ENCODE measurements at regions not wholly inside any gene's neighbourhood (a gene's known extent, or its start where the extent isn't known, plus 50 kb on each side); places are given as distances from the start of the nearest gene placed in this dataset.
"Not testable (repeated sequence)": the region's sequence is repeated elsewhere in the genome, so short reads cannot be mapped to it uniquely, and the experiment has no call there.

- H3K9ac ChIP-seq, H3K4me1 ChIP-seq, H3K27me3 ChIP-seq, H3K27ac ChIP-seq, H4K20me1 ChIP-seq, H3K36me3 ChIP-seq, H3K4me2 ChIP-seq, H3K4me3 ChIP-seq: not testable (repeated sequence)
- peaks cover 59% of the 10 kb centered on the region for H3K9me3 ChIP-seq
Observed at GRCh38 chr12:37814529-37814928, 502.0 kb upstream of the ALG10B start.

All from BLaER1 (cell line).